ENCODE measurements at regions not wholly inside any gene's neighbourhood (a gene's known extent, or its start where the extent isn't known, plus 50 kb on each side); places are given as distances from the start of the nearest gene placed in this dataset.
"Not testable (repeated sequence)": the region's sequence is repeated elsewhere in the genome, so short reads cannot be mapped to it uniquely, and the experiment has no call there.

- H3K9me3 Mint-ChIP-seq (ENCODE audit: low read depth): peaks cover 3% of the 10 kb centered on the region
- H3K36me3 Mint-ChIP-seq: no peaks in the 10 kb centered on the region
- no peaks in the 10 kb centered on the region for H3K27me3 Mint-ChIP-seq
- CTCF ChIA-PET: no interaction called here
- no peaks in the 10 kb centered on the region for H3K4me1 Mint-ChIP-seq
- DNase-seq (no peak), ATAC-seq (no peak)
- no peak overlapping the region for H3K27ac Mint-ChIP-seq
- no peak overlapping the region for H3K4me3 Mint-ChIP-seq
Observed at GRCh38 chr10:64753516-64753915, 1232.3 kb downstream of the REEP3 start.

GRCh38 chr10:64760371-64760770 lies 1239.2 kb downstream of the REEP3 start:
- Mint-ChIP-seq H3K27ac (no peak overlapping the region), H3K9me3 (ENCODE audit: low read depth) (no peaks in the 10 kb centered on the region), H3K4me1 (no peaks in the 10 kb centered on the region), H3K36me3 (no peaks in the 10 kb centered on the region), H3K27me3 (no peaks in the 10 kb centered on the region), H3K4me3 (no peak overlapping the region)
- CTCF ChIA-PET: no interaction called here
- DNase-seq: no peak
- ATAC-seq: no peak

GRCh38 chr10:64762861-64763260 lies 1241.7 kb downstream of the REEP3 start:
- H3K4me1 Mint-ChIP-seq: no peaks in the 10 kb centered on the region
- H3K9me3 Mint-ChIP-seq (ENCODE audit: low read depth): peaks cover 5% of the 10 kb centered on the region
- no peak for ATAC-seq

GRCh38 chr10:64765498-64765897 lies 1244.3 kb downstream of the REEP3 start:
- Mint-ChIP-seq H3K27ac (no peak overlapping the region), H3K4me1 (no peaks in the 10 kb centered on the region), H3K9me3 (ENCODE audit: low read depth) (peaks cover 10% of the 10 kb centered on the region), H3K27me3 (no peaks in the 10 kb centered on the region), H3K36me3 (no peaks in the 10 kb centered on the region), H3K4me3 (no peak overlapping the region)
- ATAC-seq (no peak), DNase-seq (no peak)
- CTCF ChIA-PET: no interaction called here

More at GRCh38 chr10:64762861-64763260, 1241.7 kb downstream of the REEP3 start:
- no peaks in the 10 kb centered on the region for H3K27me3 Mint-ChIP-seq
- CTCF ChIA-PET: no interaction called here
- H3K4me3 Mint-ChIP-seq: no peak overlapping the region
- H3K36me3 Mint-ChIP-seq: no peaks in the 10 kb centered on the region
- no peak overlapping the region for H3K27ac Mint-ChIP-seq
- DNase-seq: no peak

GRCh38 chr10:64771253-64772050 lies 1250.3 kb downstream of the REEP3 start:
- Mint-ChIP-seq H3K9me3 (ENCODE audit: low read depth) (peaks cover 14% of the 10 kb centered on the region), H3K4me1 (no peaks in the 10 kb centered on the region), H3K4me3 (no peak overlapping the region), H3K27me3 (no peaks in the 10 kb centered on the region), H3K36me3 (no peaks in the 10 kb centered on the region), H3K27ac (no peak overlapping the region)
- ATAC-seq (no peak), DNase-seq (no peak)
- CTCF ChIA-PET: no interaction called here

GRCh38 chr10:64773357-64773756 lies 1252.2 kb downstream of the REEP3 start:
- Mint-ChIP-seq H3K27ac (no peak overlapping the region), H3K4me1 (no peaks in the 10 kb centered on the region), H3K36me3 (no peaks in the 10 kb centered on the region), H3K4me3 (no peak overlapping the region), H3K27me3 (no peaks in the 10 kb centered on the region), H3K9me3 (ENCODE audit: low read depth) (peaks cover 14% of the 10 kb centered on the region)
- DNase-seq (no peak), ATAC-seq (no peak)
- CTCF ChIA-PET: no interaction called here

- CTCF ChIA-PET, H3K27me3 Mint-ChIP-seq, ATAC-seq: not testable (repeated sequence)
Observed at GRCh38 chr10:64784451-64784850, 1263.2 kb downstream of the REEP3 start.

GRCh38 chr10:64785816-64786215 lies 1264.6 kb downstream of the REEP3 start:
- no peaks in the 10 kb centered on the region for H3K4me1 Mint-ChIP-seq
- H3K27ac Mint-ChIP-seq: no peak overlapping the region
- no peaks in the 10 kb centered on the region for H3K36me3 Mint-ChIP-seq
- ATAC-seq (no peak), DNase-seq (no peak)
- no peak overlapping the region for H3K4me3 Mint-ChIP-seq
- H3K9me3 Mint-ChIP-seq (ENCODE audit: low read depth): peaks cover 5% of the 10 kb centered on the region
- CTCF ChIA-PET: no interaction called here
- H3K27me3 Mint-ChIP-seq: no peaks in the 10 kb centered on the region

More at GRCh38 chr10:64784451-64784850, 1263.2 kb downstream of the REEP3 start:
- H3K27ac Mint-ChIP-seq; H3K36me3 Mint-ChIP-seq; DNase-seq; H3K4me1 Mint-ChIP-seq; H3K9me3 Mint-ChIP-seq (ENCODE audit: low read depth); H3K4me3 Mint-ChIP-seq: not testable (repeated sequence)

GRCh38 chr10:64786989-64787388 lies 1265.8 kb downstream of the REEP3 start:
- DNase-seq: no peak
- H3K9me3 Mint-ChIP-seq (ENCODE audit: low read depth): peaks cover 5% of the 10 kb centered on the region
- H3K27me3 Mint-ChIP-seq: no peaks in the 10 kb centered on the region
- ATAC-seq: no peak
- H3K4me1 Mint-ChIP-seq: no peaks in the 10 kb centered on the region
- H3K36me3 Mint-ChIP-seq: no peaks in the 10 kb centered on the region
- H3K4me3 Mint-ChIP-seq: no peak overlapping the region
- no peak overlapping the region for H3K27ac Mint-ChIP-seq
- CTCF ChIA-PET: no interaction called here

- Mint-ChIP-seq H3K27me3 (no peaks in the 10 kb centered on the region), H3K4me3 (no peak overlapping the region), H3K9me3 (ENCODE audit: low read depth) (peaks cover 12% of the 10 kb centered on the region), H3K27ac (no peak overlapping the region), H3K36me3 (no peaks in the 10 kb centered on the region), H3K4me1 (no peaks in the 10 kb centered on the region)
- DNase-seq: no peak
- CTCF ChIA-PET: no interaction called here
- ATAC-seq: no peak
Observed at GRCh38 chr10:64795847-64796246, 1274.6 kb downstream of the REEP3 start.

GRCh38 chr10:64798297-64798696 lies 1277.1 kb downstream of the REEP3 start:
- H3K4me3 Mint-ChIP-seq: no peak overlapping the region
- DNase-seq (no peak), ATAC-seq (no peak)
- no peaks in the 10 kb centered on the region for H3K4me1 Mint-ChIP-seq
- CTCF ChIA-PET: no interaction called here
- H3K9me3 Mint-ChIP-seq (ENCODE audit: low read depth): peaks cover 14% of the 10 kb centered on the region
- H3K36me3 Mint-ChIP-seq: no peaks in the 10 kb centered on the region
- no peaks in the 10 kb centered on the region for H3K27me3 Mint-ChIP-seq
- H3K27ac Mint-ChIP-seq: no peak overlapping the region

GRCh38 chr10:64808233-64808632 lies 1287.0 kb downstream of the REEP3 start:
- CTCF ChIA-PET; H3K27me3 Mint-ChIP-seq; H3K4me1 Mint-ChIP-seq; H3K27ac Mint-ChIP-seq; H3K9me3 Mint-ChIP-seq (ENCODE audit: low read depth); DNase-seq; ATAC-seq; H3K4me3 Mint-ChIP-seq; H3K36me3 Mint-ChIP-seq: not testable (repeated sequence)

GRCh38 chr10:64810046-64810445 lies 1288.8 kb downstream of the REEP3 start:
- not testable (repeated sequence) for H3K36me3 Mint-ChIP-seq

GRCh38 chr10:64813391-64813790 lies 1292.2 kb downstream of the REEP3 start:
- CTCF ChIA-PET: no interaction called here
- no peaks in the 10 kb centered on the region for H3K36me3 Mint-ChIP-seq
- H3K27me3 Mint-ChIP-seq: no peaks in the 10 kb centered on the region
- H3K4me3 Mint-ChIP-seq: no peak overlapping the region
- no peak overlapping the region for H3K27ac Mint-ChIP-seq
- H3K4me1 Mint-ChIP-seq: no peaks in the 10 kb centered on the region
- ATAC-seq: no peak
- H3K9me3 Mint-ChIP-seq (ENCODE audit: low read depth): no peaks in the 10 kb centered on the region
- DNase-seq: no peak

More at GRCh38 chr10:64810046-64810445, 1288.8 kb downstream of the REEP3 start:
- ATAC-seq; H3K4me1 Mint-ChIP-seq; H3K4me3 Mint-ChIP-seq; DNase-seq; CTCF ChIA-PET; H3K27me3 Mint-ChIP-seq; H3K27ac Mint-ChIP-seq; H3K9me3 Mint-ChIP-seq (ENCODE audit: low read depth): not testable (repeated sequence)

Measured in activated CD8-positive, alpha-beta memory T cell treated with anti-CD3 and anti-CD28 coated beads, Interleukin-2, amount 10 ng/mL, durations not matched to agents 7 days and 5 days (primary cell).